Body of pancreas (tissue), 4 donors: ENCODE measurements at regions not wholly inside any gene's neighbourhood (a gene's known extent, or its start where the extent isn't known, plus 50 kb on each side); places are given as distances from the start of the nearest gene placed in this dataset.

ENCODE experiments used
- POLR2A ChIP-seq, 3 donors: fragments of 450-650 bp; IDR thresholded peaks; one replicate each; pipeline ENCODE4 v1.6.1; 2016; ENCODE audit warnings: antibody characterized with exemption in 3 of 3, mild to moderate bottlenecking in 2 of 3
- TF ChIP-seq, protein P1 (sequence below), 7 experiments: fragments of 450-650 bp in 4 of 7; fragments of 200-600 bp in 3 of 7; sonication (generic) in 3 of 7; IDR thresholded peaks; one replicate each; pipeline ENCODE4 v1.5.1; 2016 to 2019; ENCODE audit warnings: antibody characterized with exemption in 7 of 7

- TF ChIP-seq, protein P1, sequence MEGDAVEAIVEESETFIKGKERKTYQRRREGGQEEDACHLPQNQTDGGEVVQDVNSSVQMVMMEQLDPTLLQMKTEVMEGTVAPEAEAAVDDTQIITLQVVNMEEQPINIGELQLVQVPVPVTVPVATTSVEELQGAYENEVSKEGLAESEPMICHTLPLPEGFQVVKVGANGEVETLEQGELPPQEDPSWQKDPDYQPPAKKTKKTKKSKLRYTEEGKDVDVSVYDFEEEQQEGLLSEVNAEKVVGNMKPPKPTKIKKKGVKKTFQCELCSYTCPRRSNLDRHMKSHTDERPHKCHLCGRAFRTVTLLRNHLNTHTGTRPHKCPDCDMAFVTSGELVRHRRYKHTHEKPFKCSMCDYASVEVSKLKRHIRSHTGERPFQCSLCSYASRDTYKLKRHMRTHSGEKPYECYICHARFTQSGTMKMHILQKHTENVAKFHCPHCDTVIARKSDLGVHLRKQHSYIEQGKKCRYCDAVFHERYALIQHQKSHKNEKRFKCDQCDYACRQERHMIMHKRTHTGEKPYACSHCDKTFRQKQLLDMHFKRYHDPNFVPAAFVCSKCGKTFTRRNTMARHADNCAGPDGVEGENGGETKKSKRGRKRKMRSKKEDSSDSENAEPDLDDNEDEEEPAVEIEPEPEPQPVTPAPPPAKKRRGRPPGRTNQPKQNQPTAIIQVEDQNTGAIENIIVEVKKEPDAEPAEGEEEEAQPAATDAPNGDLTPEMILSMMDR (IDR thresholded peaks at IDR 0.05) = no peak
- TF ChIP-seq POLR2A (IDR thresholded peaks at IDR 0.05) = no peak
Observed at GRCh38 chr2:145220496-145220895, 700.6 kb upstream of the ZEB2 start.
